KMS-11 (cell line): ENCODE measurements at regions not wholly inside any gene's neighbourhood (a gene's known extent, or its start where the extent isn't known, plus 50 kb on each side); places are given as distances from the start of the nearest gene placed in this dataset.

Experiments used
- H2AFZ ChIP-seq: fragments of 200-600 bp; sonication (generic); 2 replicates; pipeline ENCODE4 v1.6.1; 2016; ENCODE audit warnings: antibody characterized with exemption, mixed run types, low read depth
- H3K27ac ChIP-seq: fragments of 200-600 bp; sonication (generic); 2 replicates; pipeline ENCODE4 v1.6.1; 2016; ENCODE audit warnings: mild to moderate bottlenecking, mixed run types
- H3K27me3 ChIP-seq: fragments of 200-600 bp; sonication (generic); 2 replicates; pipeline ENCODE4 v1.6.1; 2017; ENCODE audit warnings: mild to moderate bottlenecking, low read depth, mixed run types, moderate library complexity; ENCODE audit not compliant: insufficient read depth
- H3K36me3 ChIP-seq: fragments of 200-600 bp; sonication (generic); 2 replicates; pipeline ENCODE4 v1.6.1; 2017; ENCODE audit warnings: mild to moderate bottlenecking, mixed run types; ENCODE audit not compliant: insufficient read depth
- H3K4me1 ChIP-seq: fragments of 200-600 bp; sonication (generic); 2 replicates; pipeline ENCODE4 v1.6.1; 2016; ENCODE audit warnings: mild to moderate bottlenecking, low read depth, mixed run types; ENCODE audit not compliant: poor library complexity, severe bottlenecking
- H3K4me2 ChIP-seq: fragments of 200-600 bp; sonication (generic); 2 replicates; pipeline ENCODE4 v1.7.0; 2016; ENCODE audit warnings: mild to moderate bottlenecking, mixed run types
- H3K4me3 ChIP-seq: fragments of 200-600 bp; sonication (generic); IDR thresholded peaks from 2 replicates; pipeline ENCODE4 v1.6.1; 2017; ENCODE audit warnings: low read depth, low read length, mixed read lengths; ENCODE audit not compliant: insufficient read depth
- H3K79me2 ChIP-seq: fragments of 200-600 bp; sonication (generic); 2 replicates; pipeline ENCODE4 v1.6.1; 2016; ENCODE audit warnings: low read depth, mixed run types; ENCODE audit not compliant: insufficient read depth
- H3K9ac ChIP-seq: fragments of 200-600 bp; sonication (generic); 2 replicates; pipeline ENCODE4 v1.6.1; 2016; ENCODE audit warnings: mild to moderate bottlenecking, mixed run types
- H4K20me1 ChIP-seq: fragments of 200-600 bp; sonication (generic); 2 replicates; pipeline ENCODE4 v1.6.1; 2016; ENCODE audit warnings: mild to moderate bottlenecking, mixed run types; ENCODE audit not compliant: insufficient read depth
- TF ChIP-seq, protein P1 (sequence below): fragments of 200-600 bp; sonication (generic); conservative IDR thresholded peaks from 2 replicates; pipeline ENCODE4 v1.6.1; 2017; ENCODE audit warnings: low read depth, mild to moderate bottlenecking, antibody characterized with exemption, low read length, moderate library complexity, mixed read lengths

DNA sequence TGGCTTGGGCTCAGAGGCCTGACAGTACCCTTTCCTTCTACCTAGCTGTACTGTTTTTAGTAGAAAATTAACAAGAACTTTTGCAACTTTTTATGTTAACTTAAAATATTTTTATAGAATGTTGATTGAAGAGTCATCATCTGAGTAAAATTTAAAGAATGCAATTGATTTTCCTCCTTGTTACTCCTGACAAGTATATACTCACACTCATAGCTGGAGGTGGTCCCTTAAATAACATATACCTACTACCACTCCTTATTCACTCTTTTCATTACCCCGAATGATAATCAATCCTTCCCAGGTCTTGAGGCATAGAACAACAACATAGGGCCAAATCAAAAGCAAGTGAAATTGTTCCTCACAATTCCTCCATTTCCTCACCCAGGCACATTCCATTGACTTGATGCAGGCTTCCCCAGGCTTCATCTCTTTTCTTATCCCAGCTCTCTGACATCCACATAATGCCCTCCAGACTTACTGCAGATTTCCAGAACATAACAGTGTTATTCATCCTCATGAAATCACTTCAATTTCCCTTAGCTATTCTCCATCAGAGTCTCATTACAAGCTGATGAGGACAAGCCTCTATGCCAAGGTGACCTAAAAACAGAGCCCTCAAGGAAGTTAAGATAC, 73.2 kb upstream of the ANXA10 start:
- no peak overlapping the region for H2AFZ ChIP-seq
- no peaks in the 10 kb centered on the region for H4K20me1 ChIP-seq
- H3K4me2 ChIP-seq, result no peak overlapping the region

DNA sequence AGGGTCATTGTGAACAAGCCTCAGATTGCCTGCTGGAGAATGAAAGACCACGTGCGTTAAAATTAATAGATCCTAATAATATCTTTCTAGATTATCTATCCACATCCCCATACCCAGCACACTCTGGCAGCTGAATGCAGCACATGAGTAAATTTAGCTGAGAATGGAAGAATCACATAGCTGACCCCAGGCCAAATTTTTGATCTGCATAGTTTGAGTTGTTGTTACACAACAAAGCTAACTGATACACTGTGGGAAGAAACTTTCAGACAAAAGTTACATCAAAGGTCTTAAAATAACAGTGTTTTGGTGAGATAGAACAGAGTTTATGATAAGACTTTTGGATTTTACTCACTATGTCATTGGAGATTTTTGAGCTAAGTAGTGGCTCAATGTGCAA, 72.4 kb upstream of the ANXA10 start:
- H2AFZ ChIP-seq, result no peak overlapping the region
- no peaks in the 10 kb centered on the region for H4K20me1 ChIP-seq
- H3K27me3 ChIP-seq, result no peaks in the 10 kb centered on the region
- H3K79me2 ChIP-seq, result no peaks in the 10 kb centered on the region
- no peak overlapping the region for H3K4me2 ChIP-seq
- H3K27ac ChIP-seq, result no peak overlapping the region
- no peaks in the 10 kb centered on the region for H3K36me3 ChIP-seq
- H3K4me1 ChIP-seq, result no peaks in the 10 kb centered on the region
- no peak overlapping the region for H3K4me3 ChIP-seq
- H3K9ac ChIP-seq, result no peak overlapping the region
- TF ChIP-seq, protein P1, sequence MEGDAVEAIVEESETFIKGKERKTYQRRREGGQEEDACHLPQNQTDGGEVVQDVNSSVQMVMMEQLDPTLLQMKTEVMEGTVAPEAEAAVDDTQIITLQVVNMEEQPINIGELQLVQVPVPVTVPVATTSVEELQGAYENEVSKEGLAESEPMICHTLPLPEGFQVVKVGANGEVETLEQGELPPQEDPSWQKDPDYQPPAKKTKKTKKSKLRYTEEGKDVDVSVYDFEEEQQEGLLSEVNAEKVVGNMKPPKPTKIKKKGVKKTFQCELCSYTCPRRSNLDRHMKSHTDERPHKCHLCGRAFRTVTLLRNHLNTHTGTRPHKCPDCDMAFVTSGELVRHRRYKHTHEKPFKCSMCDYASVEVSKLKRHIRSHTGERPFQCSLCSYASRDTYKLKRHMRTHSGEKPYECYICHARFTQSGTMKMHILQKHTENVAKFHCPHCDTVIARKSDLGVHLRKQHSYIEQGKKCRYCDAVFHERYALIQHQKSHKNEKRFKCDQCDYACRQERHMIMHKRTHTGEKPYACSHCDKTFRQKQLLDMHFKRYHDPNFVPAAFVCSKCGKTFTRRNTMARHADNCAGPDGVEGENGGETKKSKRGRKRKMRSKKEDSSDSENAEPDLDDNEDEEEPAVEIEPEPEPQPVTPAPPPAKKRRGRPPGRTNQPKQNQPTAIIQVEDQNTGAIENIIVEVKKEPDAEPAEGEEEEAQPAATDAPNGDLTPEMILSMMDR, result no peak

More for the DNA sequence above, 73.2 kb upstream of the ANXA10 start:
- no peak overlapping the region for H3K4me3 ChIP-seq
- TF ChIP-seq, protein P1, result no peak
- H3K36me3 ChIP-seq, result no peaks in the 10 kb centered on the region
- H3K27ac ChIP-seq, result no peak overlapping the region
- H3K27me3 ChIP-seq, result no peaks in the 10 kb centered on the region
- no peak overlapping the region for H3K9ac ChIP-seq
- no peaks in the 10 kb centered on the region for H3K79me2 ChIP-seq
- no peaks in the 10 kb centered on the region for H3K4me1 ChIP-seq

DNA sequence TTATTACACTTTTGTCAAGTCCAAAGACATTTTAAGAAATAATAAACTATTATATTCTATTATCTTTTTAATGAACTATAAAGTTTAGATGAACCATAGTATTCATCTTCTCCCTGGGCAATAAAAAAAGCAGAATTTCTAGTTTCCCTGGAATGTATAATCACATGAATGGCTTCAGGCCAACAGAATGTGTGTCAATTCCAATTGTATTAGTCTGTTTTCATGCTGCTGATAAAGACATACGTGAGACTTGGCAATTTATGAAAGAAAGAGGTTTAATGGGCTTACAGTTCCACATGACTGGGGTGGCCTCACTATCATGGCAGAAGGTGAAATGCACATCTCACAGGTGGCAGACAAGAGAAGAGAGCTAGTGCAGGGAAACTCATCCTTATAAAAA, 70.7 kb upstream of the ANXA10 start:
- no peak overlapping the region for H3K4me3 ChIP-seq
- H3K79me2 ChIP-seq, result no peaks in the 10 kb centered on the region
- no peaks in the 10 kb centered on the region for H3K27me3 ChIP-seq
- TF ChIP-seq, protein P1, result no peak
- no peaks in the 10 kb centered on the region for H3K4me1 ChIP-seq
- no peak overlapping the region for H3K9ac ChIP-seq
- H2AFZ ChIP-seq, result no peak overlapping the region
- no peaks in the 10 kb centered on the region for H4K20me1 ChIP-seq
- H3K27ac ChIP-seq, result no peak overlapping the region
- H3K36me3 ChIP-seq, result no peaks in the 10 kb centered on the region
- H3K4me2 ChIP-seq, result no peak overlapping the region

DNA sequence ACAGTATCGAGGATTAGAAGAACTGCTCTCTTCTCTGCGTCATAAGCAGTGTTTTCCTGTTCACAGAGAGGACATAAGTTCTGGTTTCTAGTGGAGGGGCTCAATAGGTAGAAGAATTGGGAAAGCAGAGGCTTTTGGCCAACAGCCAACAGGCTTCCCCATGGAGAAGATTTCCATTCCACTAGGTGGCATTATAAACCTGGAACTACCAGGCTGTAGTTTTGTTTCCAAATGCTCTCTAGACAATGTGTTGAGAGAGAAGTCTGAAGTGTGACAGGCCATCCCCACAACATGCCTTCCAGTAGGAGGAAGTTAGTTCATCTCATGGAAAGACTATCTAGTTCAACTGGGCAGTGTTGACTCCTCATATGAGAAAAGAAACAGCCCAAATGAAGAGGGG, 63.8 kb upstream of the ANXA10 start:
- TF ChIP-seq, protein P1, result no peak
- no peak overlapping the region for H3K4me3 ChIP-seq

More for the DNA sequence above, 63.8 kb upstream of the ANXA10 start:
- Histone ChIP-seq H4K20me1 (no peaks in the 10 kb centered on the region), H3K4me1 (no peaks in the 10 kb centered on the region), H2AFZ (no peak overlapping the region), H3K4me2 (no peak overlapping the region), H3K27ac (no peak overlapping the region), H3K79me2 (no peaks in the 10 kb centered on the region), H3K36me3 (no peaks in the 10 kb centered on the region), H3K27me3 (no peaks in the 10 kb centered on the region), H3K9ac (no peak overlapping the region)
